Fibroblast of lung (primary cell): ENCODE measurements at regions not wholly inside any gene's neighbourhood (a gene's known extent, or its start where the extent isn't known, plus 50 kb on each side); places are given as distances from the start of the nearest gene placed in this dataset.

Source experiments
- DNase-seq, 2 donors: peaks; one replicate each; pipeline versions ENCODE4 v3.0.0 to v3.0.0-alpha.2; 2010; ENCODE audit warnings: low read depth in 2 of 2
- H2AFZ ChIP-seq: 2 replicates; pipeline ENCODE4 v1.5.1; 2012; ENCODE audit warnings: low read length, control low read depth, inconsistent platforms
- H3K27ac ChIP-seq: 2 replicates; pipeline ENCODE4 v1.5.1; 2011; ENCODE audit warnings: low read length, control low read depth; ENCODE audit not compliant: insufficient read depth
- H3K27me3 ChIP-seq: 2 replicates; pipeline ENCODE4 v1.5.1; 2011; ENCODE audit warnings: mild to moderate bottlenecking, low read length; ENCODE audit not compliant: control insufficient read depth, insufficient read depth
- H3K36me3 ChIP-seq: 2 replicates; pipeline ENCODE4 v1.5.1; 2011; ENCODE audit warnings: low read length; ENCODE audit not compliant: control insufficient read depth, insufficient read depth
- H3K4me1 ChIP-seq: 2 replicates; pipeline ENCODE4 v1.5.1; 2011; ENCODE audit warnings: low read length; ENCODE audit not compliant: control insufficient read depth, insufficient read depth; ENCODE audit errors: extremely low read depth
- H3K4me2 ChIP-seq: 2 replicates; pipeline ENCODE4 v1.5.1; 2011; ENCODE audit warnings: low read length, control low read depth; ENCODE audit not compliant: insufficient read depth; ENCODE audit errors: extremely low read depth
- H3K4me3 ChIP-seq, 4 experiments: fragments of 200-600 bp in 1 of 4; sonication (generic) in 1 of 4; replicated peaks in 1 of 4; 2 replicates each; pipeline ENCODE4 v1.5.1; 2011 to 2016; ENCODE audit warnings: low read length in 4 of 4, low read depth in 3 of 4, mild to moderate bottlenecking in 3 of 4, control low read depth in 2 of 4, inconsistent platforms in 1 of 4, mixed read lengths in 1 of 4; ENCODE audit not compliant: insufficient read depth in 1 of 4; ENCODE audit errors: control extremely low read depth in 1 of 4
- H3K79me2 ChIP-seq: 2 replicates; pipeline ENCODE4 v1.5.1; 2012; ENCODE audit warnings: mild to moderate bottlenecking, low read length, inconsistent platforms; ENCODE audit not compliant: control insufficient read depth, insufficient read depth
- H3K9ac ChIP-seq: 2 replicates; pipeline ENCODE4 v1.5.1; 2011; ENCODE audit warnings: mild to moderate bottlenecking, low read length, control low read depth; ENCODE audit not compliant: insufficient read depth
- H3K9me3 ChIP-seq: 2 replicates; pipeline ENCODE4 v1.5.1; 2012; ENCODE audit warnings: low read depth, low read length; ENCODE audit not compliant: control insufficient read depth, insufficient read depth
- H4K20me1 ChIP-seq: 2 replicates; pipeline ENCODE4 v1.5.1; 2011; ENCODE audit warnings: low read length; ENCODE audit not compliant: control insufficient read depth, insufficient read depth; ENCODE audit errors: extremely low read depth
- EZH2 ChIP-seq: IDR thresholded peaks from 2 replicates; pipeline ENCODE4 v1.5.1; 2012; ENCODE audit warnings: low read length, control low read depth, mild to moderate bottlenecking; ENCODE audit errors: missing control alignments
- TF ChIP-seq, protein P1 (sequence below), 2 donors: IDR thresholded peaks in 1 of 2; conservative IDR thresholded peaks in 1 of 2; 1 replicate in 1 of 2; 2 replicates in 1 of 2; pipeline ENCODE4 v1.5.1; 2011 to 2012; ENCODE audit warnings: low read length in 2 of 2, control low read depth in 1 of 2, inconsistent platforms in 1 of 2, low read depth in 1 of 2, mild to moderate bottlenecking in 1 of 2

DNA sequence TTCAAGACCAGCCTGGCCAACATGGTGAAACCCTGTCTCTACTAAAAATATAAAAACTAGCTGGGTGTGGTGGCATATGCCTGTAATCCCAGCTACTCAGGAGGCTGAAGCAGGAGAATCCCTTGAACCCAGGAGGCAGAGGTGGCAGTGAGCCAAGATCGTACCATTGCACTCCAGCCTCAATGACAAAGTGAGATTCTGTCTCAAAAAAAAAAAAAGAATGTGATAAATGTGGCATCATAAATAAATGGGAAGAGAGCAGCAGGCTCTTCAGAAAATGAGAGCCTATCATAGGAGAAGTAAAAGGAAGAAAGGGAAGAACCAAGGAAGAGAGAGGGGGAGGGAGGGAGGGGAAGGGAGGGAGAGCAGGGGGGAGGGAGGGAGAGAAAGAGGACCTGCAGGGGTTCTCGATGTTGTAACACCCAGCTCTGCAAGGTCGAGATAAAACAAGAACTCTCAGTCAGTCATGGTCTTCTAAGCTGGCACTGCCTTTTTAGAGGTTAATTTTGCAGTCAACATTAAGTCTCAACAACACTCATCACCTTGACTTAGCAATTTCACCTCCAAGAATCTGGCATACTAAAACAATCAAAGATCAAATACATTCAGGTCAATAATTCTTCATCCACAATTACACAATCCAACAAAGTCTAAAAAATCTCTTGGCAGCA, 68.7 kb upstream of the SIMC1 start:
- H3K4me3 ChIP-seq: no peak overlapping the region
- H2AFZ ChIP-seq: no peak overlapping the region
- no peaks in the 10 kb centered on the region for H3K9me3 ChIP-seq
- TF ChIP-seq EZH2: no peak
- TF ChIP-seq, protein P1, sequence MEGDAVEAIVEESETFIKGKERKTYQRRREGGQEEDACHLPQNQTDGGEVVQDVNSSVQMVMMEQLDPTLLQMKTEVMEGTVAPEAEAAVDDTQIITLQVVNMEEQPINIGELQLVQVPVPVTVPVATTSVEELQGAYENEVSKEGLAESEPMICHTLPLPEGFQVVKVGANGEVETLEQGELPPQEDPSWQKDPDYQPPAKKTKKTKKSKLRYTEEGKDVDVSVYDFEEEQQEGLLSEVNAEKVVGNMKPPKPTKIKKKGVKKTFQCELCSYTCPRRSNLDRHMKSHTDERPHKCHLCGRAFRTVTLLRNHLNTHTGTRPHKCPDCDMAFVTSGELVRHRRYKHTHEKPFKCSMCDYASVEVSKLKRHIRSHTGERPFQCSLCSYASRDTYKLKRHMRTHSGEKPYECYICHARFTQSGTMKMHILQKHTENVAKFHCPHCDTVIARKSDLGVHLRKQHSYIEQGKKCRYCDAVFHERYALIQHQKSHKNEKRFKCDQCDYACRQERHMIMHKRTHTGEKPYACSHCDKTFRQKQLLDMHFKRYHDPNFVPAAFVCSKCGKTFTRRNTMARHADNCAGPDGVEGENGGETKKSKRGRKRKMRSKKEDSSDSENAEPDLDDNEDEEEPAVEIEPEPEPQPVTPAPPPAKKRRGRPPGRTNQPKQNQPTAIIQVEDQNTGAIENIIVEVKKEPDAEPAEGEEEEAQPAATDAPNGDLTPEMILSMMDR (conservative IDR thresholded peaks at IDR 0.05 in 1 of 2, IDR thresholded peaks at IDR 0.05 in 1 of 2; ENCODE audit: low read depth in 1 of 2, low read length in 2 of 2): no peak
- H3K36me3 ChIP-seq: no peaks in the 10 kb centered on the region
- no peaks in the 10 kb centered on the region for H4K20me1 ChIP-seq
- no peaks in the 10 kb centered on the region for H3K27me3 ChIP-seq
- no peak overlapping the region for H3K27ac ChIP-seq
- H3K4me2 ChIP-seq: no peak overlapping the region
- H3K79me2 ChIP-seq: no peaks in the 10 kb centered on the region
- H3K9ac ChIP-seq: no peak overlapping the region
- no peak for DNase-seq
- H3K4me1 ChIP-seq: no peaks in the 10 kb centered on the region

DNA sequence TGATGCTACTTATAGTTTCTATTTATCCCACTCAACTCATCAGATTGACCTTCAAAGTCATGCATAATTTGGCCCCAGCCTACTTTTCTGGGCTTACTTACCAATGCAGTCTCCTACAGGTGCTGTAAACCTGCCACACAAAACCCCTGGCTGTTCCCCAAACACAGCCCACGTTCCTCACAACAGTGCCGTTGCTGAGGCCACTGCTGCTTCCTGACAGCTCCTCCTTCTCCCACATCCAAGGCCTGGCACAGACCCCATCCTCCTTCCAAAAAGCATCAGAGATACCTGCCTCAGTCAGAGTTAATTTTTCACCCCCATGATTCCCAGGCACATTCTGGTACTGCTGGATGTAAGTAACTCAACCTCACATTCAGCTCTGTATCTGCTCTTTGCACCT, 68.1 kb upstream of the SIMC1 start:
- no peak overlapping the region for H2AFZ ChIP-seq
- H3K4me3 ChIP-seq: no peak overlapping the region
- DNase-seq: no peak
- no peak overlapping the region for H3K4me2 ChIP-seq
- H3K9ac ChIP-seq: no peak overlapping the region
- no peaks in the 10 kb centered on the region for H3K79me2 ChIP-seq
- no peaks in the 10 kb centered on the region for H3K27me3 ChIP-seq
- H4K20me1 ChIP-seq: no peaks in the 10 kb centered on the region
- H3K4me1 ChIP-seq: no peaks in the 10 kb centered on the region
- no peak overlapping the region for H3K27ac ChIP-seq
- no peak for TF ChIP-seq EZH2
- TF ChIP-seq, protein P1 (conservative IDR thresholded peaks at IDR 0.05 in 1 of 2, IDR thresholded peaks at IDR 0.05 in 1 of 2; ENCODE audit: low read depth in 1 of 2, low read length in 2 of 2): no peak
- no peaks in the 10 kb centered on the region for H3K36me3 ChIP-seq
- H3K9me3 ChIP-seq: no peaks in the 10 kb centered on the region

DNA sequence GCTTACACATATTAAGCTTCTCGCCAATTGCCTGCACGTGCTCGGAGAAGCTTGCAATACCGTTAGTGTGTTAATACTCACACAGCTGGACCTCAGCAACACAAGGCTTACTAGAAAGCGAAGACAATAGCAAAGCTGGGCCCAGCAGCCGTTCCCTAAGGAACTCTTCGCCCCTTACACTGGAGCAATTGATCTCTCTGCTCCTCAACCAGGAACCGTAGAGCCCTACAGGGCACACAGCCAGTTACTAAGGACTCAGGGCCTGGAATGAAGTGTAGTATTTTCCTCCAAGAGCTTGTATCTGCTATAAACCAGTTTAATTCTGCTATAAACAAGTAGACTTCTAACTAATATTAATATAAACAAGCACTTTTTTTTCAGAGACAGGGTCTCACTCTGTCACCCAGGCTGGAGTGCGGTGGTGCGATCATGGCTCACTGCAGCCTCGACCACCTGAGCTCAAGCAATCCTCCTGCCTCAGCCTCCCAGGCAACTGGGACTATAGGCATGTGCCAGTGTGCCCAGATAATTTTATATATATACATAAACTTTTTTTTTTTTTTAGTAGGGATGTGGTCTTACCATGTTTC, 67.0 kb upstream of the SIMC1 start:
- no peak overlapping the region for H3K4me2 ChIP-seq
- DNase-seq: no peak

More for the DNA sequence above, 67.0 kb upstream of the SIMC1 start:
- Histone ChIP-seq H3K79me2 (no peaks in the 10 kb centered on the region), H3K27ac (no peak overlapping the region), H3K36me3 (no peaks in the 10 kb centered on the region), H3K27me3 (no peaks in the 10 kb centered on the region), H3K9ac (no peak overlapping the region), H2AFZ (no peak overlapping the region), H3K4me1 (no peaks in the 10 kb centered on the region), H3K4me3 (no peak overlapping the region), H3K9me3 (no peaks in the 10 kb centered on the region), H4K20me1 (no peaks in the 10 kb centered on the region)
- no peak for TF ChIP-seq EZH2
- TF ChIP-seq, protein P1 (conservative IDR thresholded peaks at IDR 0.05 in 1 of 2, IDR thresholded peaks at IDR 0.05 in 1 of 2; ENCODE audit: low read depth in 1 of 2, low read length in 2 of 2): no peak
